Keratinocyte (primary cell): ENCODE measurements at regions not wholly inside any gene's neighbourhood (a gene's known extent, or its start where the extent isn't known, plus 50 kb on each side); places are given as distances from the start of the nearest gene placed in this dataset.

Experiments used
- DNase-seq: peaks from one replicate; pipeline ENCODE4 v3.0.0-alpha.2; 2011; ENCODE audit warnings: low read depth, missing footprints, low spot score
- FAIRE-seq: peaks from 2 replicates; lab custom pipeline; 2011; peaks lifted over from hg19 to GRCh38; lab: Jason Lieb, UNC
- H2AFZ ChIP-seq: 2 replicates; pipeline ENCODE4 v1.6.0; 2012; ENCODE audit warnings: low read length, control low read depth, inconsistent platforms; ENCODE audit not compliant: control insufficient read depth
- H3K27ac ChIP-seq: 2 replicates; pipeline ENCODE4 v1.5.1; 2011; ENCODE audit warnings: low read length; ENCODE audit not compliant: control insufficient read depth, insufficient read depth
- H3K27me3 ChIP-seq: 3 replicates; pipeline ENCODE4 v1.6.0; 2011; ENCODE audit warnings: low read length; ENCODE audit not compliant: control insufficient read depth, insufficient read depth; ENCODE audit errors: extremely low read depth
- H3K36me3 ChIP-seq, 2 experiments: 2 replicates in 1 of 2; 3 replicates in 1 of 2; pipeline ENCODE4 v1.5.1; 2011; ENCODE audit warnings: low read length in 2 of 2, mild to moderate bottlenecking in 1 of 2; ENCODE audit not compliant: control insufficient read depth in 2 of 2, insufficient read depth in 2 of 2; ENCODE audit errors: extremely low read depth in 1 of 2
- H3K4me1 ChIP-seq: 3 replicates; pipeline ENCODE4 v1.5.1; 2011; ENCODE audit warnings: low read length; ENCODE audit not compliant: control insufficient read depth, insufficient read depth; ENCODE audit errors: extremely low read depth
- H3K4me2 ChIP-seq: 3 replicates; pipeline ENCODE4 v1.6.0; 2011; ENCODE audit warnings: low read depth, low read length; ENCODE audit not compliant: control insufficient read depth, insufficient read depth; ENCODE audit errors: extremely low read depth
- H3K4me3 ChIP-seq, 3 experiments: fragments of 200-600 bp in 1 of 3; sonication (generic) in 1 of 3; 2 replicates in 2 of 3; 3 replicates in 1 of 3; pipeline ENCODE4 v1.5.1; 2011 to 2016; ENCODE audit warnings: low read length in 3 of 3, mild to moderate bottlenecking in 3 of 3, control low read depth in 2 of 3, inconsistent platforms in 1 of 3, low read depth in 1 of 3, mixed read lengths in 1 of 3, mixed run types in 1 of 3, moderate library complexity in 1 of 3; ENCODE audit not compliant: control insufficient read depth in 2 of 3, insufficient read depth in 2 of 3; ENCODE audit errors: extremely low read depth in 1 of 3
- H3K79me2 ChIP-seq: 2 replicates; pipeline ENCODE4 v1.6.0; 2012; ENCODE audit warnings: low read length; ENCODE audit not compliant: control insufficient read depth, insufficient read depth
- H3K9ac ChIP-seq: 3 replicates; pipeline ENCODE4 v1.6.0; 2011; ENCODE audit warnings: low read length; ENCODE audit not compliant: control insufficient read depth, insufficient read depth; ENCODE audit errors: extremely low read depth
- H3K9me1 ChIP-seq: 3 replicates; pipeline ENCODE4 v1.6.0; 2011; ENCODE audit warnings: low read length; ENCODE audit not compliant: control insufficient read depth, insufficient read depth; ENCODE audit errors: extremely low read depth
- H3K9me3 ChIP-seq: 2 replicates; pipeline ENCODE4 v1.5.1; 2012; ENCODE audit warnings: low read depth, low read length; ENCODE audit not compliant: control insufficient read depth
- H4K20me1 ChIP-seq: 3 replicates; pipeline ENCODE4 v1.6.0; 2011; ENCODE audit warnings: low read length; ENCODE audit not compliant: control insufficient read depth, insufficient read depth; ENCODE audit errors: extremely low read depth
- EZH2 ChIP-seq: IDR thresholded peaks from one replicate; pipeline ENCODE4 v1.6.1; 2012; ENCODE audit warnings: inconsistent platforms, mild to moderate bottlenecking, low read length, moderate library complexity
- dilution Hi-C: fragments of 300-500 bp; cut with MboI; formaldehyde crosslinking; loops from one replicate; pipeline ENCODE4 v1.7.0; 2020; ENCODE audit warnings: low sequenced_read_pairs; ENCODE audit not compliant: extremely low pct_ligation_motif_present
- TF ChIP-seq, protein P1 (sequence below), 3 experiments: IDR thresholded peaks in 1 of 3; conservative IDR thresholded peaks in 1 of 3; optimal IDR thresholded peaks in 1 of 3; 2 replicates in 2 of 3; 3 replicates in 1 of 3; pipeline versions ENCODE3 to v1.5.1; 2011; ENCODE audit warnings: low read length in 3 of 3, mild to moderate bottlenecking in 3 of 3, moderate library complexity in 2 of 3, control low read depth in 1 of 3, inconsistent platforms in 1 of 3; ENCODE audit not compliant: insufficient read depth in 2 of 3; ENCODE audit errors: extremely low read depth in 1 of 3

DNA sequence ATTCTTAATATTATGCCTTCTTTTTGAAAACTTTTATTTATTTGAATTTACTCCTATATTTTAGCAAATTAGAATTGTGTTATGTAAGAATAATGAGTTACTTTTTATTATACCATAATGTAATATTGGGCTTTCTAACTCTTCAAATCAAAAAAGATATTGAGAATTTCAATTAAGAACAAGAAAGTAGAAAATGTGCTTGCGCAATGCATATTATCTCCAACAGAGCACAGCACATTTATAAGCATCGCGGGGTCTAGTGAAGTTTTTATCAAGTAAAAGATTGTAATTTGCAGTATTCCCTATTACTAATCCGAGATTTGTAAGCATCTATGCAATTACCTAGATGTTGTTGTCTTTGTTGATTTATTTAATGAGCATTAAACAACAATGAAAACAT lies 829.1 kb upstream of the CNTNAP5 start:
- Histone ChIP-seq H3K27me3 (no peaks in the 10 kb centered on the region), H3K9ac (no peak overlapping the region), H3K9me3 (no peaks in the 10 kb centered on the region), H3K4me1 (no peaks in the 10 kb centered on the region), H2AFZ (no peak overlapping the region), H4K20me1 (no peaks in the 10 kb centered on the region), H3K4me2 (no peak overlapping the region), H3K79me2 (no peaks in the 10 kb centered on the region), H3K4me3 (no peak overlapping the region), H3K36me3 (no peaks in the 10 kb centered on the region), H3K27ac (no peak overlapping the region), H3K9me1 (no peaks in the 10 kb centered on the region)
- TF ChIP-seq, protein P1, sequence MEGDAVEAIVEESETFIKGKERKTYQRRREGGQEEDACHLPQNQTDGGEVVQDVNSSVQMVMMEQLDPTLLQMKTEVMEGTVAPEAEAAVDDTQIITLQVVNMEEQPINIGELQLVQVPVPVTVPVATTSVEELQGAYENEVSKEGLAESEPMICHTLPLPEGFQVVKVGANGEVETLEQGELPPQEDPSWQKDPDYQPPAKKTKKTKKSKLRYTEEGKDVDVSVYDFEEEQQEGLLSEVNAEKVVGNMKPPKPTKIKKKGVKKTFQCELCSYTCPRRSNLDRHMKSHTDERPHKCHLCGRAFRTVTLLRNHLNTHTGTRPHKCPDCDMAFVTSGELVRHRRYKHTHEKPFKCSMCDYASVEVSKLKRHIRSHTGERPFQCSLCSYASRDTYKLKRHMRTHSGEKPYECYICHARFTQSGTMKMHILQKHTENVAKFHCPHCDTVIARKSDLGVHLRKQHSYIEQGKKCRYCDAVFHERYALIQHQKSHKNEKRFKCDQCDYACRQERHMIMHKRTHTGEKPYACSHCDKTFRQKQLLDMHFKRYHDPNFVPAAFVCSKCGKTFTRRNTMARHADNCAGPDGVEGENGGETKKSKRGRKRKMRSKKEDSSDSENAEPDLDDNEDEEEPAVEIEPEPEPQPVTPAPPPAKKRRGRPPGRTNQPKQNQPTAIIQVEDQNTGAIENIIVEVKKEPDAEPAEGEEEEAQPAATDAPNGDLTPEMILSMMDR (optimal IDR thresholded peaks at IDR 0.05 in 1 of 3, IDR thresholded peaks at IDR 0.05 in 1 of 3, conservative IDR thresholded peaks at IDR 0.05 in 1 of 3; ENCODE audit: extremely low read depth in 1 of 3, insufficient read depth in 2 of 3, low read length in 3 of 3), result no peak
- TF ChIP-seq EZH2, result no peak
- dilution Hi-C loops, result no loop called here
- no peak for DNase-seq
- no peak for FAIRE-seq

DNA sequence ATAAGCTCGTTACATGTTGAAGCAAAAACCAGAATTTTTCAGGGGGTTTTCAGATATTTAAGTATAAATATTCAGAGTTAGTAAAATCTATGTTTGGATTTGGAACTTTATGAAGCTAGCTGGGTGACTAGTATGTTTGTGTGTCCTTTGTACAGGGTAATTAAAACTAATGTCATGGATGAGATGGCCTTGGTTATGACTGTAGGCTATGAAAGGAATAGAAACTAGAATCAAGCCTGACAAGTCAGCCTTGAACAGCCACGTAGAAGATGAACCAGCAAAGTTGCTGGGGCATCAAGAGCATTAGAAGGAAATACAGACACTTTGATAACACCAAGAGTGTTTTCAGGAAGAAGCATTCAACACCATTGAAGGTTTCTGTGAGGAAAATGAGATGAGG lies 825.1 kb upstream of the CNTNAP5 start:
- Histone ChIP-seq H3K36me3 (no peaks in the 10 kb centered on the region), H3K9me1 (no peaks in the 10 kb centered on the region), H3K4me1 (no peaks in the 10 kb centered on the region), H4K20me1 (no peaks in the 10 kb centered on the region), H3K9me3 (no peaks in the 10 kb centered on the region), H3K79me2 (no peaks in the 10 kb centered on the region), H3K4me2 (no peak overlapping the region), H3K9ac (no peak overlapping the region), H3K27me3 (no peaks in the 10 kb centered on the region), H3K27ac (no peak overlapping the region), H3K4me3 (no peak overlapping the region), H2AFZ (no peak overlapping the region)
- DNase-seq, result no peak
- dilution Hi-C loops, result no loop called here
- no peak for FAIRE-seq
- TF ChIP-seq, protein P1 (optimal IDR thresholded peaks at IDR 0.05 in 1 of 3, IDR thresholded peaks at IDR 0.05 in 1 of 3, conservative IDR thresholded peaks at IDR 0.05 in 1 of 3; ENCODE audit: extremely low read depth in 1 of 3, insufficient read depth in 2 of 3, low read length in 3 of 3), result no peak
- no peak for TF ChIP-seq EZH2
